Right atrium auricular region (tissue), 2 donors: ENCODE measurements at regions not wholly inside any gene's neighbourhood (a gene's known extent, or its start where the extent isn't known, plus 50 kb on each side); places are given as distances from the start of the nearest gene placed in this dataset.

ENCODE experiments used
- DNase-seq: peaks from one replicate; pipeline ENCODE4 v3.0.0-alpha.2; 2019; ENCODE audit warnings: low spot score
- H3K27ac ChIP-seq, 2 donors: fragments of 200-600 bp; sonication (generic); 1 replicate in 1 of 2; 2 replicates in 1 of 2; pipeline ENCODE4 v1.5.1; 2016 to 2019
- H3K27me3 ChIP-seq, 2 donors: fragments of 200-600 bp; sonication (generic); one replicate each; pipeline versions ENCODE4 v1.5.1 to v1.6.0; 2017 to 2019
- H3K36me3 ChIP-seq: fragments of 200-600 bp; sonication (generic); one replicate; pipeline ENCODE4 v1.5.1; 2016
- H3K4me1 ChIP-seq, 2 donors: fragments of 200-600 bp; sonication (generic); one replicate each; pipeline versions ENCODE4 v1.5.1 to v1.6.0; 2017 to 2019
- H3K4me3 ChIP-seq, 2 donors: fragments of 200-600 bp; sonication (generic); 1 replicate in 1 of 2; 2 replicates in 1 of 2; pipeline ENCODE4 v1.5.1; 2017 to 2019; ENCODE audit warnings: mild to moderate bottlenecking in 1 of 2, moderate library complexity in 1 of 2
- H3K9me3 ChIP-seq, 2 donors: fragments of 200-600 bp; sonication (generic); one replicate each; pipeline ENCODE4 v1.5.1; 2019
- TF ChIP-seq, protein P1 (sequence below), 2 donors: fragments of 200-600 bp; sonication (generic); IDR thresholded peaks; one replicate each; pipeline ENCODE4 v1.5.1; 2019; ENCODE audit warnings: antibody characterized with exemption in 2 of 2

DNA sequence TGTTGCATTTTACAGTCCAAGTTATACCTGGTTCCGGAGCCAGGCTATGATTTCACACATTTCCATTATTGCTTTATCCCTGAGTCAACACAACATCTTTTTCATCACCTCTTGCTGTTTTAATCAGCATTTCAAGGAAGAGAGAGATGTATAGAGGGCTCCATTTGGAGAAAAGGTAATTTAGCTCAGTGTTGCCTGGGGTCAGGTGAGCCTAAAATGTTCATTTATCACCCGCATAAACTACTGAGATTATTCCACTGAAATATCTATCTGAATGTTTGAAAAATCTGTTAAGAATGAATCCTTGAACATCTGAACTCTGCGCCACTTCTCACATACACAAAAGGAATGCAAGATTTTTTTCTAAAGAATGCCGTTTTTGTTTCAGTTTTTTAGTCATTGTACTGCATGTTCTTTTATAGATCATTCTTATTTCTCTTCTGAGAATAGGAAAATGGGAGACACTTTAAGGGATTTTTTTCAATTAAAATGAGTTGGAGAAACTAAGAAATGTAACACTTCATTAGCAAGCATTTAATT is 51.5 kb upstream of the AGTR1 start:
- TF ChIP-seq, protein P1, sequence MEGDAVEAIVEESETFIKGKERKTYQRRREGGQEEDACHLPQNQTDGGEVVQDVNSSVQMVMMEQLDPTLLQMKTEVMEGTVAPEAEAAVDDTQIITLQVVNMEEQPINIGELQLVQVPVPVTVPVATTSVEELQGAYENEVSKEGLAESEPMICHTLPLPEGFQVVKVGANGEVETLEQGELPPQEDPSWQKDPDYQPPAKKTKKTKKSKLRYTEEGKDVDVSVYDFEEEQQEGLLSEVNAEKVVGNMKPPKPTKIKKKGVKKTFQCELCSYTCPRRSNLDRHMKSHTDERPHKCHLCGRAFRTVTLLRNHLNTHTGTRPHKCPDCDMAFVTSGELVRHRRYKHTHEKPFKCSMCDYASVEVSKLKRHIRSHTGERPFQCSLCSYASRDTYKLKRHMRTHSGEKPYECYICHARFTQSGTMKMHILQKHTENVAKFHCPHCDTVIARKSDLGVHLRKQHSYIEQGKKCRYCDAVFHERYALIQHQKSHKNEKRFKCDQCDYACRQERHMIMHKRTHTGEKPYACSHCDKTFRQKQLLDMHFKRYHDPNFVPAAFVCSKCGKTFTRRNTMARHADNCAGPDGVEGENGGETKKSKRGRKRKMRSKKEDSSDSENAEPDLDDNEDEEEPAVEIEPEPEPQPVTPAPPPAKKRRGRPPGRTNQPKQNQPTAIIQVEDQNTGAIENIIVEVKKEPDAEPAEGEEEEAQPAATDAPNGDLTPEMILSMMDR (IDR thresholded peaks at IDR 0.05): no peak
- H3K27me3 ChIP-seq: no peaks in the 10 kb centered on the region
- peaks cover 0 to 18% of the 10 kb centered on the region in 2 donors for H3K4me1 ChIP-seq
- no peaks in the 10 kb centered on the region for H3K36me3 ChIP-seq
- no peak for DNase-seq
- H3K27ac ChIP-seq: no peak overlapping the region
- H3K9me3 ChIP-seq: no peaks in the 10 kb centered on the region
- H3K4me3 ChIP-seq: no peak overlapping the region
